HG03175 (cell line): ENCODE measurements at regions not wholly inside any gene's neighbourhood (a gene's known extent, or its start where the extent isn't known, plus 50 kb on each side); places are given as distances from the start of the nearest gene placed in this dataset.

Experiments used
- ATAC-seq: cut with Tn5 transposase; IDR thresholded peaks from one replicate; pipeline ENCODE4 v1.9.1; 2021; ENCODE audit warnings: mild to moderate bottlenecking, moderate library complexity; ENCODE audit not compliant: unreplicated experiment

DNA sequence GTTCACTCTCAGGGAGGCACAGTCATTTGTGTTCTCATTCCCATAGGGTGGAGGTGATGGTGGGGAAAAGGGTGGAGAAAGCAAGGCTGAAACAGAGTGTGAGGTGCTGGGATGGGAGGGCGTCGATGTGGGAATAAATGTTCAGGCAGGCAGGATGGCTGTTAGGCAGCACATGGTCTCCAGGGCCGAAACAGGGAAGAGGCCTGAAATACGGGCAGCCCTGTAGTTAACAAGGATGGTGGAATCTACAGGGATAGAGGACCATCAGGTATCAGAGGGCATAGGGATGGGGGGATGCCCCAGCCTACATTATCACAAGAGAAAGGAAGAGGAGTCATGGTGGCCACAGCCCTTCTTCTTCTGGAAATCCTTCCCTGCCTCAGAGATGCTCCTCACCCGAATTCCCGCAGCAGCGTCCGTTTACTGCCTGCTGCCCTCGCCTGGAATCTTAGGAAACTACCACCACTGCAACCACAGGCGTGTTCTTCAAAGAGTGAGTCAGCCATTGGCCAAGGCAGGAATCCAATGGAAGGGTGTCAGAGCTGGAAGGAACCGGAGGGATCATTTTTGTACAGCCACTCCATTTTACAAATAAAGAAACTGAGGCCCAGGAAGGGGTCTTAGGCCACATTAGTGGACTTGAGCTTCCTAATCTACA, 49.7 kb upstream of the POMGNT2 start:
- ATAC-seq = no peak
